K562 (cell line): ENCODE measurements at regions not wholly inside any gene's neighbourhood (a gene's known extent, or its start where the extent isn't known, plus 50 kb on each side); places are given as distances from the start of the nearest gene placed in this dataset.

ENCODE experiments used
- EZH2 ChIP-seq: IDR thresholded peaks from 2 replicates; pipeline ENCODE4 v1.6.1; 2012; ENCODE audit warnings: low read depth, mild to moderate bottlenecking, inconsistent platforms, low read length, borderline replicate concordance
- YY1 ChIP-seq, 3 experiments: IDR thresholded peaks; 2 replicates each; pipeline ENCODE4 v1.6.1; 2011; ENCODE audit warnings: low read length in 2 of 3, mild to moderate bottlenecking in 2 of 3, moderate library complexity in 2 of 3, borderline replicate concordance in 1 of 3, control low read depth in 1 of 3, low read depth in 1 of 3; ENCODE audit not compliant: insufficient read depth in 3 of 3, insufficient replicate concordance in 2 of 3, control insufficient read depth in 1 of 3, insufficient read length in 1 of 3; ENCODE audit errors: extremely low read depth in 1 of 3
- ZBTB33 ChIP-seq: sonication (generic); formaldehyde crosslinking; IDR thresholded peaks from 2 replicates; pipeline ENCODE4 v1.8.1; 2023; ENCODE audit warnings: mild to moderate bottlenecking, missing genetic modification reagents
- ZNF592 ChIP-seq: fragments of 450-650 bp; IDR thresholded peaks from 2 replicates; pipeline ENCODE4 v1.6.1; 2017; ENCODE audit warnings: antibody characterized with exemption, mild to moderate bottlenecking
- ZNF609 ChIP-seq: sonication (generic); formaldehyde crosslinking; IDR thresholded peaks from 2 replicates; pipeline ENCODE4 v1.8.1; 2023; ENCODE audit warnings: missing genetic modification reagents, mild to moderate bottlenecking, borderline replicate concordance
- ZNF644 ChIP-seq: fragments of 200-800 bp; sonication (Bioruptor generic); IDR thresholded peaks from 2 replicates; pipeline ENCODE4 v1.6.1; 2016; ENCODE audit warnings: low read depth, missing genetic modification characterization, missing compliant biosample characterization

DNA sequence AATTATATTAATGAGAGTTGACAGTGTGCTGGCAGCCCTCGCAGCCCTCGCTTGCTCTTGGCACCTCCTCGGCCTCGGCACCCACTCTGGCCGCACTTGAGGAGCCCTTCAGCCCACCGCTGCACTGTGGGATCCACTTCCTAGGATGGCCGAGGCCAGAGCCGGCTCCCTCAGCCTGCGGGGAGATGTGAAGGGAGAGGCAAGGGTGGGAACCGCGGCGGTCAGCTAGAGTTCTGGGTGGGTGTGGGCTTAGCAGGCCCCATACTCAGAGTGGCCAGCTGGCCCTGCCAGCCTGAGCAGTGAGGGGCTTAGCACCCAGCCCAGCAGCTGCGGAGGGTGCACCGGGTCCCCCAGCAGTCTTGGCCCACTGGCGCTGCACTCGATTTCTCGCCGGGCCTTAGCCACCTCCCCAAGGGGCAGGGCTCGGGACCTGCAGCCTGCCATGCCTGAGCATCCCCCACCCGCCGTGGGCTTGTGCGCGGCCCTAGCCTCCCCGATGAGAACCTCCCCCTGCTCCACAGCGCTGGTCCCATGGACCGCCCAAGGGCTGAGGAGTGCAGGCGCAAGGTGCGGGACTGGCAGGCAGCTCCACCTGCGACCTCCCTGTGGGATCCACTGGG lies 68.2 kb upstream of the LRRTM4 start:
- TF ChIP-seq ZNF592, result no peak
- TF ChIP-seq ZNF609, result no peak
- no peak for TF ChIP-seq YY1 (IDR thresholded peaks at IDR 0.05; ENCODE audit: borderline replicate concordance in 1 of 3, control insufficient read depth in 1 of 3, extremely low read depth in 1 of 3, insufficient read depth in 3 of 3, insufficient read length in 1 of 3, insufficient replicate concordance in 2 of 3, low read depth in 1 of 3, low read length in 2 of 3)
- no peak for TF ChIP-seq ZNF644 (tag)
- TF ChIP-seq ZBTB33, result no peak
- no peak for TF ChIP-seq EZH2
